ENCODE measurements at regions not wholly inside any gene's neighbourhood (a gene's known extent, or its start where the extent isn't known, plus 50 kb on each side); places are given as distances from the start of the nearest gene placed in this dataset.

GRCh38 chr5:167810573-167810972, 480.9 kb upstream of the WWC1 start:
- no peak for ATAC-seq

GRCh38 chr5:167812871-167813270, 478.6 kb upstream of the WWC1 start:
- TF ChIP-seq ZNF565 (CRISPR knock-in tag; conservative IDR thresholded peaks at IDR 0.05; ENCODE audit: low read depth) (no peak), ZNF8 (CRISPR knock-in tag; IDR thresholded peaks at IDR 0.05) (no peak), ZFP3 (CRISPR knock-in tag; IDR thresholded peaks at IDR 0.05) (no peak)
- ATAC-seq = no peak

More at GRCh38 chr5:167810573-167810972, 480.9 kb upstream of the WWC1 start:
- TF ChIP-seq SNAI2 (CRISPR knock-in tag; IDR thresholded peaks at IDR 0.05) (no peak), ZNF565 (CRISPR knock-in tag; conservative IDR thresholded peaks at IDR 0.05; ENCODE audit: low read depth) (no peak), PATZ1 (CRISPR knock-in tag; IDR thresholded peaks at IDR 0.05; ENCODE audit: borderline replicate concordance) (no peak), PPARA (CRISPR knock-in tag; IDR thresholded peaks at IDR 0.05; ENCODE audit: borderline replicate concordance) (no peak), ZNF8 (CRISPR knock-in tag; IDR thresholded peaks at IDR 0.05) (no peak), BACH2 (CRISPR knock-in tag; IDR thresholded peaks at IDR 0.05; ENCODE audit: borderline replicate concordance) (no peak), POU6F1 (CRISPR knock-in tag; IDR thresholded peaks at IDR 0.05; ENCODE audit: borderline replicate concordance, low read depth) (no peak), TSHZ2 (CRISPR knock-in tag; IDR thresholded peaks at IDR 0.05) (no peak), TOX (CRISPR knock-in tag; IDR thresholded peaks at IDR 0.05; ENCODE audit: borderline replicate concordance) (no peak), ARNTL (CRISPR knock-in tag; IDR thresholded peaks at IDR 0.05; ENCODE audit: borderline replicate concordance, low read depth) (no peak), OSR1 (CRISPR knock-in tag; IDR thresholded peaks at IDR 0.05) (no peak), GLIS3 (CRISPR knock-in tag; IDR thresholded peaks at IDR 0.05) (no peak), ZC3H10 (CRISPR knock-in tag; IDR thresholded peaks at IDR 0.05) (no peak), CREB5 (CRISPR knock-in tag; IDR thresholded peaks at IDR 0.05; ENCODE audit: low read depth) (no peak), ESRRG (CRISPR knock-in tag; IDR thresholded peaks at IDR 0.05) (no peak), ZNF70 (CRISPR knock-in tag; IDR thresholded peaks at IDR 0.05) (no peak)

- TF ChIP-seq ZNF70 (CRISPR knock-in tag; IDR thresholded peaks at IDR 0.05) (no peak), ISL1 (CRISPR knock-in tag; IDR thresholded peaks at IDR 0.05) (no peak), OSR1 (CRISPR knock-in tag; IDR thresholded peaks at IDR 0.05) (no peak), TOX (CRISPR knock-in tag; IDR thresholded peaks at IDR 0.05; ENCODE audit: borderline replicate concordance) (no peak), CSDC2 (CRISPR knock-in tag; IDR thresholded peaks at IDR 0.05) (no peak)
- ATAC-seq = no peak
Measured at GRCh38 chr5:167813389-167813788, 478.1 kb upstream of the WWC1 start.

GRCh38 chr5:167814040-167814439, 477.4 kb upstream of the WWC1 start:
- TF ChIP-seq POU6F1 (CRISPR knock-in tag; IDR thresholded peaks at IDR 0.05; ENCODE audit: borderline replicate concordance, low read depth) = no peak
- no peak for TF ChIP-seq ESRRG (CRISPR knock-in tag; IDR thresholded peaks at IDR 0.05)
- TF ChIP-seq CREB5 (CRISPR knock-in tag; IDR thresholded peaks at IDR 0.05; ENCODE audit: low read depth) = no peak
- no peak for ATAC-seq

Measured in SK-N-SH treated with all-trans-retinoic acid at 6 μM for 48 hours (cell line).